Suprapubic skin (tissue), 4 donors: ENCODE measurements at regions not wholly inside any gene's neighbourhood (a gene's known extent, or its start where the extent isn't known, plus 50 kb on each side); places are given as distances from the start of the nearest gene placed in this dataset.

ENCODE experiments used
- DNase-seq, 2 donors: peaks; one replicate each; pipeline ENCODE4 v3.0.0-alpha.2; 2019; ENCODE audit warnings: low spot score in 2 of 2
- H3K27ac ChIP-seq: fragments of 200-600 bp; sonication (generic); one replicate; pipeline ENCODE4 v1.5.1; 2019
- H3K27me3 ChIP-seq: fragments of 200-600 bp; sonication (generic); one replicate; pipeline ENCODE4 v1.5.1; 2019
- H3K36me3 ChIP-seq: fragments of 200-600 bp; sonication (generic); one replicate; pipeline ENCODE4 v1.5.1; 2019
- H3K4me1 ChIP-seq: fragments of 200-600 bp; sonication (generic); one replicate; pipeline ENCODE4 v1.5.1; 2019
- H3K4me3 ChIP-seq: fragments of 200-600 bp; sonication (generic); one replicate; pipeline ENCODE4 v1.5.1; 2019; ENCODE audit warnings: mild to moderate bottlenecking
- H3K9me3 ChIP-seq: fragments of 200-600 bp; sonication (generic); one replicate; pipeline ENCODE4 v1.5.1; 2019
- EP300 ChIP-seq: sonication (generic); formaldehyde crosslinking; IDR thresholded peaks from one replicate; pipeline ENCODE4 v1.6.1; 2017; ENCODE audit warnings: antibody characterized with exemption
- POLR2A ChIP-seq, 2 donors: fragments of 450-650 bp; IDR thresholded peaks; one replicate each; pipeline ENCODE4 v1.6.1; 2017; ENCODE audit warnings: antibody characterized with exemption in 2 of 2, mild to moderate bottlenecking in 2 of 2, moderate library complexity in 2 of 2
- POLR2AphosphoS5 ChIP-seq, 3 donors: sonication (generic); formaldehyde crosslinking; IDR thresholded peaks; one replicate each; pipeline ENCODE4 v1.6.1; 2017; ENCODE audit warnings: antibody characterized with exemption in 3 of 3
- WGBS: methylation state at CpG from one replicate; pipeline ENCODE4 v1.1.5; 2018; 5-methylcytosine and 5-hydroxymethylcytosine counted together
- TF ChIP-seq, protein P1 (sequence below), 2 donors: fragments of 200-600 bp in 1 of 2; fragments of 450-650 bp in 1 of 2; sonication (generic) in 1 of 2; IDR thresholded peaks; one replicate each; pipeline ENCODE4 v1.5.1; 2016 to 2019; ENCODE audit warnings: antibody characterized with exemption in 2 of 2, mild to moderate bottlenecking in 1 of 2, moderate library complexity in 1 of 2

DNA sequence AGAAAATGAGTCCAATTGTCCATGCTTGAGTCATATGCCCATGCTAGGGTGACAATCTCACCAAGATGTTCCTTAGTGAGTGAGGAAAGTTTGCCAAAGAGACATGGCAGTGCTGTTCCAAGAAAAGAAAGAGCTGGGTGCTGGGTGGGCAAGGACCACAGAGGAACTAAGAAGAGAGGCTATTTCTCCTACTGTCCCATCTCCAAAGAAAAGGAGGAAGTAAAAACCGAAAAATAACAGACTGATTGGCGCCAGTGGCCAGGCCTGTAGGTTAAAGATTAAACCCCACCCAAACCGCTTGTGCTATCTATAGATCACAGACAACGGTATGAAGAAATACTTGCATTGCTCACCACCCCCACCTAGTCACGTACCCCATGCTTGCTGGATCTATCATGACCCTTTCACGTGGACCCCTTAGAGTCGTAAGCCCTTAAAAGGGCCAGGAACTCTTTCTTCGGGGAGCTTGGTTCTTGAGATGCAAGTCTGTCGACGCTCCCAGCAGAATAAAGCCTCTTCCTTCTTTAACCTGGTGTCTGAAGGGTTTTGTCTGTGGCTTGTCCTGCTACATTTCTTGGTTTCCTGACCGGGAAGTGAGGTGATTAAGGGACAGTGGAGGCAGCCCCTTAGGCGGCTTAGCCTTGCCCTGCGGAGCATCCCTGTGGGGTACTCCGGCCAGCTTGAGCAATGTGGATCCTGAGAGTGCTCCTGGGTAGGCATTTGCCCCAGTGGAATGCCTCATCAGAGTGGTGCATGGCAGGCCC is 606.5 kb downstream of the UQCRFS1 start:
- no peaks in the 10 kb centered on the region for H3K27me3 ChIP-seq
- H3K4me1 ChIP-seq, result no peaks in the 10 kb centered on the region
- WGBS, result 90% methylated on average over 14 of the region's 14 CpGs
- no peaks in the 10 kb centered on the region for H3K36me3 ChIP-seq
- peaks cover 7% of the 10 kb centered on the region for H3K9me3 ChIP-seq
- no peak for DNase-seq
- no peak overlapping the region for H3K27ac ChIP-seq
- no peak overlapping the region for H3K4me3 ChIP-seq
- TF ChIP-seq EP300, result no peak
- no peak for TF ChIP-seq POLR2AphosphoS5 (IDR thresholded peaks at IDR 0.05)
- no peak for TF ChIP-seq POLR2A (IDR thresholded peaks at IDR 0.05)
- TF ChIP-seq, protein P1, sequence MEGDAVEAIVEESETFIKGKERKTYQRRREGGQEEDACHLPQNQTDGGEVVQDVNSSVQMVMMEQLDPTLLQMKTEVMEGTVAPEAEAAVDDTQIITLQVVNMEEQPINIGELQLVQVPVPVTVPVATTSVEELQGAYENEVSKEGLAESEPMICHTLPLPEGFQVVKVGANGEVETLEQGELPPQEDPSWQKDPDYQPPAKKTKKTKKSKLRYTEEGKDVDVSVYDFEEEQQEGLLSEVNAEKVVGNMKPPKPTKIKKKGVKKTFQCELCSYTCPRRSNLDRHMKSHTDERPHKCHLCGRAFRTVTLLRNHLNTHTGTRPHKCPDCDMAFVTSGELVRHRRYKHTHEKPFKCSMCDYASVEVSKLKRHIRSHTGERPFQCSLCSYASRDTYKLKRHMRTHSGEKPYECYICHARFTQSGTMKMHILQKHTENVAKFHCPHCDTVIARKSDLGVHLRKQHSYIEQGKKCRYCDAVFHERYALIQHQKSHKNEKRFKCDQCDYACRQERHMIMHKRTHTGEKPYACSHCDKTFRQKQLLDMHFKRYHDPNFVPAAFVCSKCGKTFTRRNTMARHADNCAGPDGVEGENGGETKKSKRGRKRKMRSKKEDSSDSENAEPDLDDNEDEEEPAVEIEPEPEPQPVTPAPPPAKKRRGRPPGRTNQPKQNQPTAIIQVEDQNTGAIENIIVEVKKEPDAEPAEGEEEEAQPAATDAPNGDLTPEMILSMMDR (IDR thresholded peaks at IDR 0.05), result no peak

DNA sequence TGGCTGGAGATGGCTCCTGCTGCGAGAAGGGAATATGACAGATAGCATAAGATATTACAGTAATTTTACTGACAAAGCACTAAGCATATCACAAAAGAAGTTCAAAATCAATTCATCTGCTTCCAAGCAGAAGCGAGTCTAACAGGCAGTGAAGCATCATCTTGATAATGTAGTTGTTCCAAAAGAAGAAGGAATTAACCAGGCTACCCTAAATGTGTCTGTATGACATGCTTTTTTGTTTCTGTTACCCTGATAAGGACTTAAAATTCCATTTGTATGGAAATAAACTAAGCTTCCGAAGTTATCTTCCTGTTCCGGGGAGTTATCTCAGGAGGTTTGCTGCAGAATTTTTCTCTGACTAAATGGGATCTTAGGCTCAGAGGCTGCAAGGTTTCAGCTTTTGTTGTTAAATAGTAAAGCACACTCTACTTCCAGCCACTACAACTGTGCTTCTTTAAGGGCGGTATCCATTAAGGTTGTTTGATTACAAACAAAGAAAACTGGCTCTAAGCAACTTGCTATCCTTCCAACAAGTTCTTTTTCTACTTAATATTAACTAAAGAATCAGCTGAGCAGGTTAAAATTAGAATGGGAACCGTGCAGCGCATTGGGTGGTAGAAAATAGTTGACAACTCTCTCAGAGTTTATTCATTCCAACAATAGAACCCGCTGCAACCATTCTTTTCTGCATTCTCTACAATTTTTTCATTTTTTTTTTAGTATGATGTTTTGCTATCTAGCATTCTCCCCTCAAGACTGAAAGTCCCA is 607.3 kb downstream of the UQCRFS1 start:
- TF ChIP-seq POLR2A (IDR thresholded peaks at IDR 0.05), result no peak
- no peak for TF ChIP-seq POLR2AphosphoS5 (IDR thresholded peaks at IDR 0.05)
- TF ChIP-seq, protein P1 (IDR thresholded peaks at IDR 0.05), result no peak
- TF ChIP-seq EP300, result no peak
- Histone ChIP-seq H3K36me3 (no peaks in the 10 kb centered on the region), H3K4me3 (no peak overlapping the region), H3K4me1 (no peaks in the 10 kb centered on the region), H3K9me3 (peaks cover 7% of the 10 kb centered on the region), H3K27ac (no peak overlapping the region), H3K27me3 (no peaks in the 10 kb centered on the region)
- no peak for DNase-seq
- 84% methylated on average over 8 of the region's 8 CpGs for WGBS

DNA sequence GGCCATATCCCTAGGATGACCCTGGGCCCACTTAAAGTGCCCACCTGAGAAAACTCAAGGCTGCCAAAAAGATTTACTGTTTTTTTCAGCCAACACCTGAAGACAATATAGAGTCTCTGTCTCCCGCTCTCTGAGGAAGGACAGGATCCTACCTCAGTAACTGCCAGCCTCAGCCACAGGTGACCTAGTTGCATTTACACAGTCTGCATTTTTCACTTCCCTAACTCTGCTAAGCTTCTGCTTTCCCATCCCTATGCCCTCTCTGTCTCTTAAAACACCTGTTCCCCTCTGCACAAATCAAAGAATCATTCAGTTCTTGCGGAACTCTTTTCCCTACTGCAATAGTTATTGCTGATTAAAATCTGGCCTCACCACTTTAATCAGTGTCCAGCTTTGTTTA is 609.5 kb downstream of the UQCRFS1 start:
- no peak for DNase-seq
- Histone ChIP-seq H3K36me3 (no peaks in the 10 kb centered on the region), H3K27me3 (no peaks in the 10 kb centered on the region), H3K27ac (no peak overlapping the region), H3K9me3 (peaks cover 7% of the 10 kb centered on the region), H3K4me1 (no peaks in the 10 kb centered on the region), H3K4me3 (no peak overlapping the region)
- WGBS, result 88% methylated on average over 2 of the region's 2 CpGs
- TF ChIP-seq POLR2AphosphoS5 (IDR thresholded peaks at IDR 0.05) (no peak), EP300 (no peak), POLR2A (IDR thresholded peaks at IDR 0.05) (no peak)
- TF ChIP-seq, protein P1 (IDR thresholded peaks at IDR 0.05), result no peak

DNA sequence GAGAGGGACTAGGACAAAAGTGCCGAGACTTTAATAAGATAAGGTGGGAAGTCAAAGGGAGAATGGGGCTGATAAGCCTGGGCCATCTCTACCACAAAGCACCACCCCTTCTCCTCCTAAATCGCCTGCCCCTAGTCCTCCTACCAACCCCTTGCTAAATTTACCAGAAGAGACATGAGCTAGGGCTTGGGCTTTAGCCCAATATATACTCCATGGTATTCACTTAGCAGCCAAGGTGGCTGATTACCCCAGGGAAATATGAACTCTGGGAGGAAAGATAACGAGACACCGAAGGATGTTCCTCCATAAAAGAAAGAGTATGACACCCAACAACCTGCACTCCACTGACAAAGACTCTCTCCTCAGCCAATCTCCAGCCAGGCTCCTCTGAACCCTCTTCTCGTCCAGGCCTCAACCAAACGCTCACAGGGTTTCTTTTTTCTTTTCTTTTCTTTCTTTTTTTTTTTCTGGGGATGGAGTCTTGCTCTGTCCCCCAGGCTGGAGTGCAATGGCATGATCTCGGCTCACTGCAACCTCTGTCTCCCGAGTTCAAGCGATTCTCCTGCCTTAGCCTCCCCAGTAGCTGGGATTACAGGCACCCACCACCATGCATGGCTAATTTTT is 610.2 kb downstream of the UQCRFS1 start:
- Histone ChIP-seq H3K4me1 (no peaks in the 10 kb centered on the region), H3K36me3 (no peaks in the 10 kb centered on the region), H3K27me3 (no peaks in the 10 kb centered on the region), H3K4me3 (no peak overlapping the region), H3K27ac (no peak overlapping the region), H3K9me3 (peaks cover 7% of the 10 kb centered on the region)
- TF ChIP-seq, protein P1 (IDR thresholded peaks at IDR 0.05), result no peak
- no peak for TF ChIP-seq POLR2AphosphoS5 (IDR thresholded peaks at IDR 0.05)
- TF ChIP-seq POLR2A (IDR thresholded peaks at IDR 0.05), result no peak
- no peak for TF ChIP-seq EP300
- DNase-seq, result no peak
- WGBS, result 84% methylated on average over 9 of the region's 9 CpGs
